OCI-LY7 (cell line): ENCODE measurements at regions not wholly inside any gene's neighbourhood (a gene's known extent, or its start where the extent isn't known, plus 50 kb on each side); places are given as distances from the start of the nearest gene placed in this dataset.

Experiments
- EZH2phosphoT487 ChIP-seq: fragments of 200-600 bp; sonication (generic); IDR thresholded peaks from 2 replicates; pipeline ENCODE4 v1.6.1; 2018; ENCODE audit warnings: low read depth, borderline replicate concordance, mild to moderate bottlenecking, mixed run types, antibody characterized with exemption, low read length, moderate library complexity, mixed read lengths
- TF ChIP-seq, protein P1 (sequence below): fragments of 200-600 bp; sonication (generic); conservative IDR thresholded peaks from 2 replicates; pipeline ENCODE4 v1.5.1; 2014; ENCODE audit warnings: mild to moderate bottlenecking, antibody characterized with exemption, low read length, moderate library complexity, mixed read lengths

DNA sequence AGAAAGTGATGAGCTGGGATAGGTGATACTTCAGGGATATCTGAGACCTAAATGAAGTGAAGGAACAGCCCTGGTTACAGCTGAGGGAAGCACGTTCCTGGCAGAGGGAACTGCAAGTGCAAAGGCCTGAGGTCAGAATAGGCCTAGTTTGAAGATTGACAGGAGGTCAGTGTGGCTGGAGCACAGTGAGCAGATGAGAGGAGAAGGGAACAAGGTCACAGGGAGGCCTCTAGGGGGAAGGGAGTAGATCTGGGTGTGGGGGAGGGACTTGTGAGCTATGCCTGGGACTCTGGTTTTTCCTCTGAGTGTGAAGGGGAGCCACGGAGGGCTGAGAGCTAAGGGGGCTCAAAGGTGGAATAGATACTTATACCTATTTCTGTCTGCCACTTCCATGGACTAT lies 736.4 kb downstream of the MATN1 start:
- TF ChIP-seq, protein P1, sequence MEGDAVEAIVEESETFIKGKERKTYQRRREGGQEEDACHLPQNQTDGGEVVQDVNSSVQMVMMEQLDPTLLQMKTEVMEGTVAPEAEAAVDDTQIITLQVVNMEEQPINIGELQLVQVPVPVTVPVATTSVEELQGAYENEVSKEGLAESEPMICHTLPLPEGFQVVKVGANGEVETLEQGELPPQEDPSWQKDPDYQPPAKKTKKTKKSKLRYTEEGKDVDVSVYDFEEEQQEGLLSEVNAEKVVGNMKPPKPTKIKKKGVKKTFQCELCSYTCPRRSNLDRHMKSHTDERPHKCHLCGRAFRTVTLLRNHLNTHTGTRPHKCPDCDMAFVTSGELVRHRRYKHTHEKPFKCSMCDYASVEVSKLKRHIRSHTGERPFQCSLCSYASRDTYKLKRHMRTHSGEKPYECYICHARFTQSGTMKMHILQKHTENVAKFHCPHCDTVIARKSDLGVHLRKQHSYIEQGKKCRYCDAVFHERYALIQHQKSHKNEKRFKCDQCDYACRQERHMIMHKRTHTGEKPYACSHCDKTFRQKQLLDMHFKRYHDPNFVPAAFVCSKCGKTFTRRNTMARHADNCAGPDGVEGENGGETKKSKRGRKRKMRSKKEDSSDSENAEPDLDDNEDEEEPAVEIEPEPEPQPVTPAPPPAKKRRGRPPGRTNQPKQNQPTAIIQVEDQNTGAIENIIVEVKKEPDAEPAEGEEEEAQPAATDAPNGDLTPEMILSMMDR: no peak
- no peak for TF ChIP-seq EZH2phosphoT487
